ENCODE measurements at regions not wholly inside any gene's neighbourhood (a gene's known extent, or its start where the extent isn't known, plus 50 kb on each side); places are given as distances from the start of the nearest gene placed in this dataset.

DNA sequence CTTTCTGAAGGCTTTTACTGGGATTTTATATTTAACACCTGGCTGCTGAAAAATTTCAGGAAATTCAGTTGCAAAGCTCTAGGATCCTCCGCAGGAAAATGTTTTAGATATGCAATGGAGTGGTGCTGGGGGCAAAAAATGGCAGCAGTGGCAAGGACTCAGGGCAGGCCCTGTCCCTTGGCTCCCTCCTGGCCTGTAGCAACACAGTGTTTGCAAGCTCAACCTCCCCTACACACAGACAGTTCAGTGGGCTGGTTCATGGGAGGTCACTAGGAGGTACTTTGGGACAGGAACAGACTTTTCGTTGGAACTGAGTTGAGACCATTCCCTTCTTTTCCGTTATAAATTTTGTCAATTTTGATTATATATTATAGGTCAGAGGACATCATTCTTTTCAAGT is 270.4 kb downstream of the ADAMTS20 start:
- ChIA-PET CTCF (interaction anchor here (1.0 to 3.0 kb wide), 12 partner anchors 10 to 1149 kb away, joined by 3 to 36 read pairs (median 4); no protein-coding TSS in a partner anchor), RAD21 (ENCODE audit: low non-redundant PET in 1 of 2, low total read pairs in 2 of 2, uncharacterized antibody in 2 of 2, unreplicated experiment in 2 of 2) (no interaction called here), POLR2A (no interaction called here)
- no TSS peak for BruUV-seq (replicated peaks)
- Histone ChIP-seq H3K9me3 (ENCODE audit: control insufficient read depth in 1 of 2, insufficient read depth in 1 of 2, low read depth in 1 of 2, low read length in 2 of 2) (no peaks in the 10 kb centered on the region), H3K9ac (ENCODE audit: low read length) (no peak overlapping the region), H3K79me2 (ENCODE audit: insufficient read depth, low read length) (no peaks in the 10 kb centered on the region), H3K36me3 (ENCODE audit: control insufficient read depth in 1 of 2, insufficient read depth in 2 of 2, low read length in 2 of 2) (no peaks in the 10 kb centered on the region), H3K4me1 (ENCODE audit: control insufficient read depth in 1 of 2, insufficient read depth in 2 of 2, low read length in 2 of 2) (no peaks in the 10 kb centered on the region), H3K27ac (ENCODE audit: low read depth, low read length) (no peak overlapping the region), H3K4me2 (ENCODE audit: low read length) (no peak overlapping the region), H3K27me3 (ENCODE audit: insufficient read depth, low read length) (no peaks in the 10 kb centered on the region), H4K20me1 (ENCODE audit: insufficient read depth) (no peaks in the 10 kb centered on the region), H3K4me3 (replicated peaks in 1 of 2; ENCODE audit: low read depth in 1 of 2, low read length in 2 of 2) (no peak overlapping the region), H2AFZ (ENCODE audit: low read depth, low read length, poor library complexity, severe bottlenecking) (no peak overlapping the region), H3K9me2 (ENCODE audit: insufficient read depth) (no peaks in the 10 kb centered on the region)
- TF ChIP-seq SP1 (IDR thresholded peaks at IDR 0.05; ENCODE audit: low read depth), result no peak
- no peak for TF ChIP-seq SIN3A (IDR thresholded peaks at IDR 0.05; ENCODE audit: low read depth)
- no peak for TF ChIP-seq ZFX (IDR thresholded peaks at IDR 0.05)
- TF ChIP-seq ELF1 (IDR thresholded peaks at IDR 0.05; ENCODE audit: borderline replicate concordance, low read depth), result no peak
- no peak for TF ChIP-seq POLR2AphosphoS5 (IDR thresholded peaks at IDR 0.05; ENCODE audit: low read depth, low read length)
- TF ChIP-seq, protein P1, sequence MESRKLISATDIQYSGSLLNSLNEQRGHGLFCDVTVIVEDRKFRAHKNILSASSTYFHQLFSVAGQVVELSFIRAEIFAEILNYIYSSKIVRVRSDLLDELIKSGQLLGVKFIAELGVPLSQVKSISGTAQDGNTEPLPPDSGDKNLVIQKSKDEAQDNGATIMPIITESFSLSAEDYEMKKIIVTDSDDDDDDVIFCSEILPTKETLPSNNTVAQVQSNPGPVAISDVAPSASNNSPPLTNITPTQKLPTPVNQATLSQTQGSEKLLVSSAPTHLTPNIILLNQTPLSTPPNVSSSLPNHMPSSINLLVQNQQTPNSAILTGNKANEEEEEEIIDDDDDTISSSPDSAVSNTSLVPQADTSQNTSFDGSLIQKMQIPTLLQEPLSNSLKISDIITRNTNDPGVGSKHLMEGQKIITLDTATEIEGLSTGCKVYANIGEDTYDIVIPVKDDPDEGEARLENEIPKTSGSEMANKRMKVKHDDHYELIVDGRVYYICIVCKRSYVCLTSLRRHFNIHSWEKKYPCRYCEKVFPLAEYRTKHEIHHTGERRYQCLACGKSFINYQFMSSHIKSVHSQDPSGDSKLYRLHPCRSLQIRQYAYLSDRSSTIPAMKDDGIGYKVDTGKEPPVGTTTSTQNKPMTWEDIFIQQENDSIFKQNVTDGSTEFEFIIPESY (IDR thresholded peaks at IDR 0.05; ENCODE audit: extremely low read depth, insufficient replicate concordance, low read length), result no peak
- TF ChIP-seq ZNF274 (IDR thresholded peaks at IDR 0.05; ENCODE audit: low read depth, low read length), result no peak
- no peak for TF ChIP-seq CEBPB (IDR thresholded peaks at IDR 0.05; ENCODE audit: low read depth)
- no peak for TF ChIP-seq EZH2 (IDR thresholded peaks at IDR 0.05)
- TF ChIP-seq TCF7L2 (IDR thresholded peaks at IDR 0.05; ENCODE audit: borderline replicate concordance, extremely low read depth, insufficient read depth, insufficient read length), result no peak
- TF ChIP-seq CBX3 (IDR thresholded peaks at IDR 0.05; ENCODE audit: low read depth), result no peak
- no peak for TF ChIP-seq POLR2A (IDR thresholded peaks at IDR 0.05; ENCODE audit: borderline replicate concordance, extremely low read depth, insufficient read depth, insufficient read length)
- no peak for TF ChIP-seq JUND (IDR thresholded peaks at IDR 0.05)
- intact Hi-C loops (cut with micrococcal nuclease), result no loop called here
- no peak for DNase-seq (ENCODE audit: low read depth, low spot score)
- ATAC-seq, result no peak
